ENCODE measurements at regions not wholly inside any gene's neighbourhood (a gene's known extent, or its start where the extent isn't known, plus 50 kb on each side); places are given as distances from the start of the nearest gene placed in this dataset.

DNA sequence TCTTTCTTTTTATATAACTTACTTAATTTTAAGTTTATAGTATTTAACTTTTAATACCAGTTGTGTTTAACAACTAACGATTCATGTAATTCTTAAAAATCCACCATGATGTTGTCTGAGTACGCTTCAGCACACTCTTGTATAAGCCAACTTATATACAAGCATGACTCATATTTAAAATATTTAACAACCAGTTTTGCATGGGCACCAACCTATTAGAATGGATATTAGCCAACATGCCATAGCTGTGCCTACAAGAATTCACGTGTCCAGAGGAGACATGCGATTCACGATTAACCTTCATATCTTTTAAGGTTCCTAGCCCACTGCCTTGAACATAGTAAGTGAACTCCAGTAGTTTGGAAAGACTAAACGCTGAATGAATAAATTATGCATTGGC is 1023.2 kb downstream of the TBL1XR1 start:
- Mint-ChIP-seq H3K4me1 (ENCODE audit: low read depth) (no peaks in the 10 kb centered on the region), H3K27me3 (ENCODE audit: insufficient read depth) (no peaks in the 10 kb centered on the region; the same call in 1 of the 2 replicates), H3K27ac (no peak overlapping the region), H3K4me3 (no peak overlapping the region), H3K36me3 (ENCODE audit: low read depth) (no peaks in the 10 kb centered on the region), H3K9me3 (no peaks in the 10 kb centered on the region)
- no peak for TF ChIP-seq CTCF (IDR thresholded peaks at IDR 0.05)
- DNase-seq: no peak

DNA sequence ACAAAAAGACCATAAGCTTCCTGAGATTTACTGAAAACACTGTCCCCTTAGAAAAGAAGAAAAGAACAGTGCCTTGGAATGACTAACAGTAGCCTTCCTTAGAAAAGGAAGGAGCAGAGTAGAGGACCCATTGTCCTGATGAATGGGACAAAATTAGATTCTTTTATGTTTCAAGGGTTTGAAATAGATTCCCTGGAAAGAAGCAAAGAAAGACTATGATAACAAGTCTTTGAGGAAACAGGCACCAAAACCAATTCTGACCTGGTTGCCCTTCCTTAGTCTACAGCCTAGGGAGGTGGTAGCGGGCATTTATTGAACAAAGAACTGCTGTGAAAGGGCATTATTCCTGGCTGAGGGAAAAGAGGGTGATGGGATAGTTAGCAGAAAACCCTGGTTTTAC is 1024.8 kb downstream of the TBL1XR1 start:
- no peak overlapping the region for H3K4me3 Mint-ChIP-seq
- no peaks in the 10 kb centered on the region; the same call in 1 of the 2 replicates for H3K27me3 Mint-ChIP-seq (ENCODE audit: insufficient read depth)
- H3K27ac Mint-ChIP-seq: no peak overlapping the region
- H3K4me1 Mint-ChIP-seq (ENCODE audit: low read depth): no peaks in the 10 kb centered on the region
- DNase-seq: no peak
- TF ChIP-seq CTCF (IDR thresholded peaks at IDR 0.05): no peak
- H3K9me3 Mint-ChIP-seq: no peaks in the 10 kb centered on the region
- no peaks in the 10 kb centered on the region for H3K36me3 Mint-ChIP-seq (ENCODE audit: low read depth)

- no peak for TF ChIP-seq CTCF (IDR thresholded peaks at IDR 0.05)
- no peaks in the 10 kb centered on the region for H3K4me1 Mint-ChIP-seq (ENCODE audit: low read depth)
- H3K36me3 Mint-ChIP-seq (ENCODE audit: low read depth): no peaks in the 10 kb centered on the region
- DNase-seq: no peak
- no peaks in the 10 kb centered on the region for H3K27me3 Mint-ChIP-seq (ENCODE audit: insufficient read depth)
- no peak overlapping the region for H3K27ac Mint-ChIP-seq
- H3K9me3 Mint-ChIP-seq: no peaks in the 10 kb centered on the region; the same call in none of the 2 replicates
- no peak overlapping the region for H3K4me3 Mint-ChIP-seq
Observed at GRCh38 chr3:176167272-176167671, 1030.0 kb downstream of the TBL1XR1 start.

GRCh38 chr3:176160997-176161396 is 1036.3 kb downstream of the TBL1XR1 start:
- Mint-ChIP-seq H3K4me3 (no peak overlapping the region), H3K4me1 (ENCODE audit: low read depth) (no peaks in the 10 kb centered on the region), H3K27ac (no peak overlapping the region), H3K36me3 (ENCODE audit: low read depth) (no peaks in the 10 kb centered on the region), H3K9me3 (peaks cover 18% of the 10 kb centered on the region), H3K27me3 (ENCODE audit: insufficient read depth) (peaks cover 2% of the 10 kb centered on the region)
- no peak for DNase-seq
- no peak for TF ChIP-seq CTCF (IDR thresholded peaks at IDR 0.05)

DNA sequence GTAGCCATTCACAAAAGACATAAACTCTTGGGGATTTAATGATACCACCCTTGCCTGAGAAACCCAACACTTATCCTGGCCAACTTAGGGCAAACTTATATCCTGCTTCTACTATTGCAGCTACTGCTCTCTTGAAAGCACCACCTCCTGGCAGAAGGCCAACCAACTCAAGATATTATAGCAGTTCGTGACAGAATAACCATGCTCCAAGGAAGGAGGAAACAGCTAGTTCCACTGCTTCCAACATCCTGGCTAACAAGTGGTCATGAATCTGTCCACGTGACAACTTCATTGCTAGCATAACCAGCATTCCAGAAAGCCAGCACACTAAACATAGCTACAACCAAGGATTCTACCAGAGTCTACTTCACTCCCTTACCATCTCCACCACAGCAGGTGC is 1037.5 kb downstream of the TBL1XR1 start:
- Mint-ChIP-seq H3K27me3 (ENCODE audit: insufficient read depth) (peaks cover 2% of the 10 kb centered on the region), H3K4me3 (no peak overlapping the region), H3K9me3 (peaks cover 18% of the 10 kb centered on the region), H3K36me3 (ENCODE audit: low read depth) (no peaks in the 10 kb centered on the region), H3K27ac (no peak overlapping the region), H3K4me1 (ENCODE audit: low read depth) (no peaks in the 10 kb centered on the region)
- no peak for TF ChIP-seq CTCF (IDR thresholded peaks at IDR 0.05)
- DNase-seq: peak; percentile 6

- Mint-ChIP-seq H3K4me3 (no peak overlapping the region), H3K27ac (no peak overlapping the region), H3K4me1 (ENCODE audit: low read depth) (no peaks in the 10 kb centered on the region), H3K36me3 (ENCODE audit: low read depth) (no peaks in the 10 kb centered on the region), H3K9me3 (peaks cover 15% of the 10 kb centered on the region), H3K27me3 (ENCODE audit: insufficient read depth) (peaks cover 2% of the 10 kb centered on the region)
- no peak for TF ChIP-seq CTCF (IDR thresholded peaks at IDR 0.05)
- no peak for DNase-seq
Observed at GRCh38 chr3:176155012-176155411, 1042.3 kb downstream of the TBL1XR1 start.
